Spleen (tissue), 11 donors: ENCODE measurements at regions not wholly inside any gene's neighbourhood (a gene's known extent, or its start where the extent isn't known, plus 50 kb on each side); places are given as distances from the start of the nearest gene placed in this dataset.

ENCODE experiments used
- DNase-seq: peaks from one replicate; pipeline ENCODE4 v3.0.0-alpha.2; 2020
- H3K27ac ChIP-seq, 8 donors: fragments of 200-600 bp; sonication (generic) in 7 of 8; 1 replicate in 4 of 8; 2 replicates in 4 of 8; pipeline versions ENCODE4 v1.5.0 to v1.8.0; 2016 to 2021; ENCODE audit warnings: inconsistent platforms in 4 of 8, mild to moderate bottlenecking in 4 of 8, moderate library complexity in 1 of 8
- H3K27me3 ChIP-seq, 7 donors: fragments of 200-600 bp; sonication (generic) in 6 of 7; replicated peaks in 1 of 7; 1 replicate in 4 of 7; 2 replicates in 3 of 7; pipeline versions ENCODE4 v1.5.0 to v1.8.0; 2016 to 2021; ENCODE audit warnings: inconsistent platforms in 3 of 7, mild to moderate bottlenecking in 1 of 7
- H3K36me3 ChIP-seq, 6 donors: fragments of 200-600 bp; sonication (generic) in 5 of 6; 1 replicate in 4 of 6; 2 replicates in 2 of 6; pipeline versions ENCODE4 v1.5.0 to v1.8.0; 2016 to 2021; ENCODE audit warnings: inconsistent platforms in 2 of 6
- H3K4me1 ChIP-seq, 6 donors: fragments of 200-600 bp; sonication (generic) in 5 of 6; 1 replicate in 3 of 6; 2 replicates in 3 of 6; pipeline versions ENCODE4 v1.5.0 to v1.8.0; 2016 to 2021; ENCODE audit warnings: inconsistent platforms in 3 of 6
- H3K4me3 ChIP-seq, 8 donors: fragments of 200-600 bp; sonication (generic) in 7 of 8; 1 replicate in 4 of 8; 2 replicates in 4 of 8; pipeline versions ENCODE4 v1.5.0 to v1.8.0; 2016 to 2021; ENCODE audit warnings: inconsistent platforms in 4 of 8, mild to moderate bottlenecking in 4 of 8, moderate library complexity in 2 of 8
- H3K9me3 ChIP-seq, 8 donors: fragments of 200-600 bp; sonication (generic) in 7 of 8; 1 replicate in 4 of 8; 2 replicates in 4 of 8; pipeline versions ENCODE4 v1.5.0 to v1.8.0; 2016 to 2021; ENCODE audit warnings: inconsistent platforms in 4 of 8
- POLR2A ChIP-seq, 3 donors: fragments of 450-650 bp; IDR thresholded peaks; one replicate each; pipeline ENCODE4 v1.5.1; 2017; ENCODE audit warnings: antibody characterized with exemption in 3 of 3, mild to moderate bottlenecking in 1 of 3
- POLR2AphosphoS5 ChIP-seq, 3 donors: sonication (generic); formaldehyde crosslinking; IDR thresholded peaks; one replicate each; pipeline ENCODE4 v1.5.1; 2017; ENCODE audit warnings: antibody characterized with exemption in 3 of 3
- WGBS, 5 donors: extraction: QIAGEN DNeasy Blood & Tissue Kit in 3 of 5; methylation state at CpG; one replicate each; pipeline versions ENCODE4 v1.1.5 to v1.1.7; 2013 to 2018; 5-methylcytosine and 5-hydroxymethylcytosine counted together
- intact Hi-C: fragments of 100-400 bp; cut with DNase I; formaldehyde crosslinking; loops from one replicate; pipeline ENCODE4 v1.15.0; 2023; ENCODE audit warnings: low total_unique reads
- TF ChIP-seq, protein P1 (sequence below), 11 experiments: fragments of 200-600 bp in 7 of 11; fragments of 450-650 bp in 4 of 11; sonication (generic) in 4 of 11; IDR thresholded peaks in 8 of 11; conservative IDR thresholded peaks in 3 of 11; 1 replicate in 7 of 11; 2 replicates in 4 of 11; pipeline versions ENCODE4 v1.4.0 to v1.8.0; 2016 to 2021; ENCODE audit warnings: antibody characterized with exemption in 11 of 11, inconsistent platforms in 4 of 11, mild to moderate bottlenecking in 1 of 11
- donor health status: healthy with polysubstance abuse.
- donor health status: DM: no; HTN: no; CAD: no; lungs with moderate emphysema.
- donor health status: DM: no; HTN: no; CAD: no.
- donor health status: Bipolar disorder and iron deficiency.
- donor health status: healthy.
- donor health status: DM: no; HTN: no; CAD: no.
- donor health status: DM: yes; HTN: yes; CAD: no.

DNA sequence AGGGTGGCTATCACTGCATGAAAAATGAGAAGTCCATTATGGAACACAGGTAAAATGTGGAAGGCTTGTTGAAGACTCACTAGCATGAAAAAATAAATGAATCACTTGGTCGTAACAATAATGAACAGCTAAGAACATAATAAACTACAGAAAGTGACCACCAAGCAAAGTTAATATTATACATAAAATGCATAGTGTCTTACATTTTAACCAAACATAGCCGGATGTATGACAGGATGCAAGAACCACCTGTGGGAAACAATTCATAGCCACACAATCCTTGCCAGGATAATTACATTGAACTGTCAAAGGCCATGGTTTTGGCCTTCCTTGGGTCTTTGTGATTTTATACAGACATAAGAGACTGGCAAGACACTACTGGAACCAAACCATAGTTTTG, 81.9 kb upstream of the ATXN3L start:
- intact Hi-C loops = no loop called here
- H3K4me3 ChIP-seq = no peak overlapping the region

DNA sequence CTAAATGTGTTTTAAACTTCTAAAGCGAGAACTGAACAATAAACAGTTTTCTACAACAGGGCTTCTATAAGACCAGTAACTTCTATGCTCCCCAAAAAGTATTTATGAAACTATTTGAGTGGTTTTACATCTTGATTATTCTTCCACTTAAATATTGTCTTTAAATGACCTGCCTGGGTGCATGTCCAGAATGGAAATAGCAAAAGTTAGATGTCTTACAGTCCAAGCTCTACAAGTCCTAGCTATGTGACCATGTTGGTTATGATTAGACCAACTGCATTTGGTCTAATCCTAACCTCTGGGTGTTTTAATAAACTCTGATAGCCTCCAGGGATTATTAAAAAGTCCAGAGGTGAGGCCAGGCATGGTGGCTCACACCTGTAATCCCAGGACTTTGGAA, 79.0 kb upstream of the ATXN3L start:
- 85 to 100% (median 95%) methylated on average over 1 of the region's 1 CpG for WGBS, 5 donors
- TF ChIP-seq, protein P1, sequence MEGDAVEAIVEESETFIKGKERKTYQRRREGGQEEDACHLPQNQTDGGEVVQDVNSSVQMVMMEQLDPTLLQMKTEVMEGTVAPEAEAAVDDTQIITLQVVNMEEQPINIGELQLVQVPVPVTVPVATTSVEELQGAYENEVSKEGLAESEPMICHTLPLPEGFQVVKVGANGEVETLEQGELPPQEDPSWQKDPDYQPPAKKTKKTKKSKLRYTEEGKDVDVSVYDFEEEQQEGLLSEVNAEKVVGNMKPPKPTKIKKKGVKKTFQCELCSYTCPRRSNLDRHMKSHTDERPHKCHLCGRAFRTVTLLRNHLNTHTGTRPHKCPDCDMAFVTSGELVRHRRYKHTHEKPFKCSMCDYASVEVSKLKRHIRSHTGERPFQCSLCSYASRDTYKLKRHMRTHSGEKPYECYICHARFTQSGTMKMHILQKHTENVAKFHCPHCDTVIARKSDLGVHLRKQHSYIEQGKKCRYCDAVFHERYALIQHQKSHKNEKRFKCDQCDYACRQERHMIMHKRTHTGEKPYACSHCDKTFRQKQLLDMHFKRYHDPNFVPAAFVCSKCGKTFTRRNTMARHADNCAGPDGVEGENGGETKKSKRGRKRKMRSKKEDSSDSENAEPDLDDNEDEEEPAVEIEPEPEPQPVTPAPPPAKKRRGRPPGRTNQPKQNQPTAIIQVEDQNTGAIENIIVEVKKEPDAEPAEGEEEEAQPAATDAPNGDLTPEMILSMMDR (IDR thresholded peaks at IDR 0.05 in 8 of 11, conservative IDR thresholded peaks at IDR 0.05 in 3 of 11) = no peak
- TF ChIP-seq POLR2A (IDR thresholded peaks at IDR 0.05) (no peak), POLR2AphosphoS5 (IDR thresholded peaks at IDR 0.05) (no peak)
- H3K27ac ChIP-seq = no peak overlapping the region

More for the DNA sequence above, 81.9 kb upstream of the ATXN3L start:
- Histone ChIP-seq H3K9me3 (no peaks in the 10 kb centered on the region), H3K4me1 (no peaks in the 10 kb centered on the region), H3K27me3 (no peaks in the 10 kb centered on the region), H3K27ac (no peak overlapping the region), H3K36me3 (no peaks in the 10 kb centered on the region)
- TF ChIP-seq POLR2AphosphoS5 (IDR thresholded peaks at IDR 0.05) (no peak), POLR2A (IDR thresholded peaks at IDR 0.05) (no peak)
- TF ChIP-seq, protein P1 (IDR thresholded peaks at IDR 0.05 in 8 of 11, conservative IDR thresholded peaks at IDR 0.05 in 3 of 11) = no peak
- DNase-seq = no peak
- 64 to 75% (median 70%) methylated on average over 2 of the region's 2 CpGs for WGBS, 5 donors

DNA sequence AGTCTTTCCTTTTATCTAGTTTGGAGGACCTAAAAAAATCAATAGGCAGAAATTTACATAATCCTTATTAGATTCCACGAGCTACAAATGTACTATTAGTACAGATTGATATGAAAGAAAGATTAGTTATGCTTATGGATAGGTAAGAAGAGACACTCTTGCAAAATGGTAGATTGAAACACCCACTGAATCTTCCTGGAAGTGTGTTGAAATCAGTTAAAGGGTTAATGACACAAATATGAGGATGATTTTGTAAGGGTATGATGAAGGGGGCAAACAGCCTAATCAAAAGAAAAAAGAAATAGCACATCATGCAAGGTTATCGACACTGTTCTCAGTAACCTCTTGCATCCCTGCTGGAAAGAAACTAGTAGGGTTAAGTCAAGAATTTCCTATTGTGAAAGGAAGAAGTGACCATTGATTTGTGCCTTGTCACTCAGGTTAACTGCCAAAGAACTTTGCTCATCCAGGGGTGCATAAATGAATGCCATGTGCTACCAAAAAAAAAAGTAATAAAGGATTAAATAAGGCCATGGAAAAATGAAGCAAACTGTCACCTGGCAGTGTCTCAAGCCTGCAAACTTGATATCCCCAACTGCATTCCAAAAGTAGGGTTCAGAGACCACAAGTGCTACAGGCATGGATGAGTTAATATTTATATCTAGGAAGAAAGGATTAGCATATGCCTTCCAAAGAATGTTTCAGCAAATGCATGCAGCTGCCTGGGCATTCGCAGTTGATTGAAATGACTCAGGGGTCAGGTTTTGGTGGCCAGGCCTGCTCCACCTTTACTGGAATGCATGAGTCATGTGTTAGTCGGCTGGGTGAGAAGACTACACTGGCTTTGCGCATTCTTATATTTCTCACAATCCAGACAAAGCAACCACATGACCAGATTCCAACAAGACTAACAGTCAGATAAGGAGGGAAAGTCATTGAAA, 78.3 kb upstream of the ATXN3L start:
- WGBS, 5 donors = 68 to 84% (median 72%) methylated on average over 5 of the region's 5 CpGs

More for the DNA sequence above, 79.0 kb upstream of the ATXN3L start:
- no peak for DNase-seq
- Histone ChIP-seq H3K4me3 (no peak overlapping the region), H3K36me3 (no peaks in the 10 kb centered on the region), H3K4me1 (no peaks in the 10 kb centered on the region), H3K9me3 (no peaks in the 10 kb centered on the region), H3K27me3 (no peaks in the 10 kb centered on the region)
- intact Hi-C loops = no loop called here

DNA sequence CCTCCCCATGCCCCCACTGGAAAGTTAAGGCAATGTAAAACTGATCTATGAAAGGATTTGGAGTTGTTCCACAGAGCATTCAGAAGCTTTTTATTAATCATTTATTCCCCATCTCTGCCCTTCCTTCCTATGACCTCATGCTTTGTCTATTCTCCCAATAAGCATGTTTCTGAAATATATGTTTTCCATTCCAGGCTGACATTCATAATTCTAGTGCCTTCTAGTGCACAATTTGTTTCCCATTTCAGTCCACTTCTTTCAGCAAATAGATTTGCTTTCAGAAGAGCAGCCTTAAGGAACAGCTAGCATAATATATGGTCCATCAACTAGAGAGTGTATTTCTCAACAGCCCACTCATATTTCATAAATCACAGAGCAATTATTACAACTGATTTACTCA, 77.1 kb upstream of the ATXN3L start:
- intact Hi-C loops = no loop called here
- H3K27me3 ChIP-seq = no peaks in the 10 kb centered on the region
- H3K9me3 ChIP-seq = no peaks in the 10 kb centered on the region
- no peak for DNase-seq
- no peak overlapping the region for H3K4me3 ChIP-seq
- no peaks in the 10 kb centered on the region for H3K36me3 ChIP-seq
- H3K27ac ChIP-seq = no peak overlapping the region
- H3K4me1 ChIP-seq = no peaks in the 10 kb centered on the region
- TF ChIP-seq POLR2A (IDR thresholded peaks at IDR 0.05) = no peak
- TF ChIP-seq POLR2AphosphoS5 (IDR thresholded peaks at IDR 0.05) = no peak
- TF ChIP-seq, protein P1 (IDR thresholded peaks at IDR 0.05 in 8 of 11, conservative IDR thresholded peaks at IDR 0.05 in 3 of 11) = no peak

More for the DNA sequence above, 78.3 kb upstream of the ATXN3L start:
- Histone ChIP-seq H3K4me1 (no peaks in the 10 kb centered on the region), H3K36me3 (no peaks in the 10 kb centered on the region), H3K9me3 (no peaks in the 10 kb centered on the region), H3K4me3 (no peak overlapping the region), H3K27me3 (no peaks in the 10 kb centered on the region), H3K27ac (no peak overlapping the region)
- DNase-seq = no peak
- intact Hi-C loops = no loop called here
- no peak for TF ChIP-seq POLR2AphosphoS5 (IDR thresholded peaks at IDR 0.05)
- TF ChIP-seq, protein P1 (IDR thresholded peaks at IDR 0.05 in 8 of 11, conservative IDR thresholded peaks at IDR 0.05 in 3 of 11) = no peak
- no peak for TF ChIP-seq POLR2A (IDR thresholded peaks at IDR 0.05)
